MM.1S (cell line): ENCODE measurements at regions not wholly inside any gene's neighbourhood (a gene's known extent, or its start where the extent isn't known, plus 50 kb on each side); places are given as distances from the start of the nearest gene placed in this dataset.

Source experiments
- EZH2phosphoT487 ChIP-seq: fragments of 300-600 bp; sonication (generic); IDR thresholded peaks from 2 replicates; pipeline ENCODE4 v1.6.1; 2018; ENCODE audit warnings: antibody characterized with exemption, low read length
- TF ChIP-seq, protein P1 (sequence below): fragments of 300-600 bp; sonication (generic); IDR thresholded peaks from 2 replicates; pipeline ENCODE4 v1.5.1; 2016; ENCODE audit warnings: antibody characterized with exemption, low read length, mixed read lengths

DNA sequence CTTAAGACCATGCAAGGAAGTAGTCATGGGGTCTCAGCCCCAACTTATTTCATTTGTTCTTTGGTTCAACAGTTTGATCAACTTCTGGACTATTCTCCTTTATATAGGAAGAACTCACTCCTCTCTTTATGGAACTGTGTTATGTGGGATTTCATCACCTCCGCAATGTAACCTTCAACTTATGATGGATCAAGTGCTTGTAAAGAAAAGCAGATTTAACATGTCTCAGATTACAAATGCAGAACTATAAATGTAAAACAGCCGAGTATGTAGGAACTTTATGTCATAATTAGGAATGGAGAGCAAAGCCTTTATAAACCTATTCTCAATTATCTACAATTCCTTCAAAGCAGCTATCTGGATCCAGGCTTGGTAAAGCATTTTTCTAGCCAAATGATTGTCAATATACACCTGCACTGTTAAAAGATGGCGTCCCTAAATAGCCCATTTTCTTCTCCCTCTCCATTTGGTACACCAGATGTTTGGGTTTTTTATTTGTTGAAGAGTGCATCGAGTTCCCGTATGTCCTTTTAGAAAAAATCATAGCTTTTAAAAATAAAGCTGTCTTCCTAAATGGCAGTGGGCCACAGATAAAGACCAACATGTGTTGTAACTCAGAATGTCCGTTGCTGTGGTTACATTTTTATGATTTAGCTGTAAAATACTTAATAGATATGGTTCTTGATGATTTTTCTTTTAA lies 985.1 kb upstream of the SLC35B3 start:
- TF ChIP-seq, protein P1, sequence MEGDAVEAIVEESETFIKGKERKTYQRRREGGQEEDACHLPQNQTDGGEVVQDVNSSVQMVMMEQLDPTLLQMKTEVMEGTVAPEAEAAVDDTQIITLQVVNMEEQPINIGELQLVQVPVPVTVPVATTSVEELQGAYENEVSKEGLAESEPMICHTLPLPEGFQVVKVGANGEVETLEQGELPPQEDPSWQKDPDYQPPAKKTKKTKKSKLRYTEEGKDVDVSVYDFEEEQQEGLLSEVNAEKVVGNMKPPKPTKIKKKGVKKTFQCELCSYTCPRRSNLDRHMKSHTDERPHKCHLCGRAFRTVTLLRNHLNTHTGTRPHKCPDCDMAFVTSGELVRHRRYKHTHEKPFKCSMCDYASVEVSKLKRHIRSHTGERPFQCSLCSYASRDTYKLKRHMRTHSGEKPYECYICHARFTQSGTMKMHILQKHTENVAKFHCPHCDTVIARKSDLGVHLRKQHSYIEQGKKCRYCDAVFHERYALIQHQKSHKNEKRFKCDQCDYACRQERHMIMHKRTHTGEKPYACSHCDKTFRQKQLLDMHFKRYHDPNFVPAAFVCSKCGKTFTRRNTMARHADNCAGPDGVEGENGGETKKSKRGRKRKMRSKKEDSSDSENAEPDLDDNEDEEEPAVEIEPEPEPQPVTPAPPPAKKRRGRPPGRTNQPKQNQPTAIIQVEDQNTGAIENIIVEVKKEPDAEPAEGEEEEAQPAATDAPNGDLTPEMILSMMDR, result no peak
- no peak for TF ChIP-seq EZH2phosphoT487
